HEK293 (cell line): ENCODE measurements at regions not wholly inside any gene's neighbourhood (a gene's known extent, or its start where the extent isn't known, plus 50 kb on each side); places are given as distances from the start of the nearest gene placed in this dataset.

Experiments used
- CTCF ChIP-seq: fragments of 450-650 bp; formaldehyde crosslinking; IDR thresholded peaks from 2 replicates; pipeline ENCODE4 v1.5.1; 2016; ENCODE audit warnings: missing biosample characterization, missing genetic modification characterization
- OSR2 ChIP-seq: fragments of 450-650 bp; formaldehyde crosslinking; IDR thresholded peaks from 2 replicates; pipeline ENCODE4 v1.5.1; 2016; ENCODE audit warnings: missing biosample characterization, missing genetic modification characterization
- PBX3 ChIP-seq: sonication (generic); formaldehyde crosslinking; IDR thresholded peaks from 2 replicates; pipeline ENCODE4 v1.8.1; 2022; ENCODE audit warnings: mild to moderate bottlenecking, moderate library complexity, missing genetic modification reagents
- REST ChIP-seq: fragments of 450-650 bp; formaldehyde crosslinking; IDR thresholded peaks from 2 replicates; pipeline ENCODE4 v1.5.1; 2016; ENCODE audit warnings: missing biosample characterization, missing genetic modification characterization
- TRIM28 ChIP-seq: IDR thresholded peaks from 2 replicates; pipeline ENCODE4 v1.6.1; 2011; ENCODE audit warnings: low read length, control low read depth, borderline replicate concordance
- ZBTB7A ChIP-seq: fragments of 450-650 bp; formaldehyde crosslinking; IDR thresholded peaks from 2 replicates; pipeline ENCODE4 v1.5.1; 2016; ENCODE audit warnings: low read depth, missing biosample characterization, missing genetic modification characterization
- ZNF239 ChIP-seq: fragments of 450-650 bp; formaldehyde crosslinking; IDR thresholded peaks from 2 replicates; pipeline ENCODE4 v1.5.1; 2016; ENCODE audit warnings: missing biosample characterization, missing genetic modification characterization
- ZNF510 ChIP-seq: fragments of 450-650 bp; formaldehyde crosslinking; IDR thresholded peaks from 2 replicates; pipeline ENCODE4 v1.5.1; 2018; ENCODE audit warnings: mild to moderate bottlenecking, missing genetic modification characterization, missing biosample characterization; ENCODE audit not compliant: insufficient replicate concordance
- ZNF558 ChIP-seq: fragments of 450-650 bp; formaldehyde crosslinking; IDR thresholded peaks from 2 replicates; pipeline ENCODE4 v1.5.1; 2016; ENCODE audit warnings: missing biosample characterization, missing genetic modification characterization
- ZNF629 ChIP-seq: fragments of 450-650 bp; formaldehyde crosslinking; IDR thresholded peaks from 2 replicates; pipeline ENCODE4 v1.5.1; 2017; ENCODE audit warnings: missing biosample characterization, missing genetic modification characterization
- ZSCAN30 ChIP-seq: fragments of 450-650 bp; IDR thresholded peaks from 2 replicates; pipeline ENCODE4 v1.5.1; 2018; ENCODE audit warnings: missing biosample characterization, mild to moderate bottlenecking, missing genetic modification characterization, moderate library complexity

- TF ChIP-seq CTCF (tag by site-specific recombination) = no peak
- TF ChIP-seq ZNF629 (tag by site-specific recombination) = no peak
- TF ChIP-seq ZNF239 (tag by site-specific recombination) = no peak
- TF ChIP-seq REST = no peak
- no peak for TF ChIP-seq ZBTB7A (tag by site-specific recombination)
- TF ChIP-seq ZNF510 (tag by site-specific recombination) = no peak
- no peak for TF ChIP-seq ZSCAN30
- TF ChIP-seq TRIM28 = no peak
- TF ChIP-seq OSR2 (tag by site-specific recombination) = no peak
- TF ChIP-seq PBX3 (CRISPR knock-in tag) = no peak
- no peak for TF ChIP-seq ZNF558 (tag by site-specific recombination)
Measured at GRCh38 chr12:19893514-19893913, 454.2 kb downstream of the AEBP2 start.
